ENCODE measurements at regions not wholly inside any gene's neighbourhood (a gene's known extent, or its start where the extent isn't known, plus 50 kb on each side); places are given as distances from the start of the nearest gene placed in this dataset.

GRCh38 chr4:19205853-19206252 is 1045.9 kb upstream of the SLIT2 start:
- TF ChIP-seq MAX (IDR thresholded peaks at IDR 0.05; ENCODE audit: insufficient read depth, insufficient read length) (no peak), POLR2A (IDR thresholded peaks at IDR 0.05; ENCODE audit: low read depth, low read length) (no peak), CTCF (IDR thresholded peaks at IDR 0.05; ENCODE audit: extremely low read depth in 1 of 2, insufficient read depth in 1 of 2, low read depth in 1 of 2, low read length in 2 of 2) (no peak), JUN (IDR thresholded peaks at IDR 0.05; ENCODE audit: borderline replicate concordance, insufficient read depth, insufficient read length, low read depth) (no peak), MYC (IDR thresholded peaks at IDR 0.05; ENCODE audit: low read depth, low read length) (no peak), EZH2 (IDR thresholded peaks at IDR 0.05; ENCODE audit: borderline replicate concordance, low read depth, low read length, severe bottlenecking) (no peak)

Measured in endothelial cell of umbilical vein (primary cell).